ENCODE measurements at regions not wholly inside any gene's neighbourhood (a gene's known extent, or its start where the extent isn't known, plus 50 kb on each side); places are given as distances from the start of the nearest gene placed in this dataset.

- H3K9me3 ChIP-seq (ENCODE audit: control insufficient read depth, low read length): no peaks in the 10 kb centered on the region
- H3K27me3 ChIP-seq (ENCODE audit: control insufficient read depth, insufficient read depth, low read length, poor library complexity, severe bottlenecking): no peaks in the 10 kb centered on the region
- Mint-ChIP-seq H3K27me3 (ENCODE audit: insufficient read depth) (peaks cover 7% of the 10 kb centered on the region), H3K36me3 (ENCODE audit: low read depth) (no peaks in the 10 kb centered on the region), H3K9me3 (no peaks in the 10 kb centered on the region), H3K27ac (no peak overlapping the region), H3K4me3 (no peak overlapping the region), H3K4me1 (no peaks in the 10 kb centered on the region)
- H3K9ac ChIP-seq (ENCODE audit: extremely low read depth, low read length, poor library complexity, severe bottlenecking): no peak overlapping the region
- no peak for TF ChIP-seq CTCF (conservative IDR thresholded peaks at IDR 0.05)
- no peak overlapping the region for H3K4me3 ChIP-seq (ENCODE audit: low read length)
- 85 to 97% methylated on average over 5 to 6 of the region's 6 CpGs for WGBS, 2 experiments (ENCODE audit: insufficient coverage in 1 of 2, insufficient read length in 1 of 2)
- H3K36me3 ChIP-seq (ENCODE audit: control insufficient read depth, insufficient read depth, low read length): no peaks in the 10 kb centered on the region
- H3K27ac ChIP-seq (ENCODE audit: low read depth, low read length): no peak overlapping the region
- DNase-seq: no peak
- H3K4me1 ChIP-seq (ENCODE audit: control insufficient read depth, insufficient read depth, low read length): no peaks in the 10 kb centered on the region
Observed at GRCh38 chr3:13209634-13209997, 136.4 kb upstream of the IQSEC1 start.

- TF ChIP-seq CTCF (conservative IDR thresholded peaks at IDR 0.05): no peak
Observed at GRCh38 chr3:13208706-13209633, 135.7 kb upstream of the IQSEC1 start.

GRCh38 chr3:13207975-13208705 is 134.9 kb upstream of the IQSEC1 start:
- no peaks in the 10 kb centered on the region for H3K36me3 ChIP-seq (ENCODE audit: control insufficient read depth, insufficient read depth, low read length)
- H3K27me3 Mint-ChIP-seq (ENCODE audit: insufficient read depth): peaks cover 7% of the 10 kb centered on the region

More at GRCh38 chr3:13208706-13209633, 135.7 kb upstream of the IQSEC1 start:
- Mint-ChIP-seq H3K27me3 (ENCODE audit: insufficient read depth) (peaks cover 7% of the 10 kb centered on the region), H3K27ac (no peak overlapping the region), H3K4me3 (no peak overlapping the region), H3K9me3 (no peaks in the 10 kb centered on the region), H3K4me1 (no peaks in the 10 kb centered on the region), H3K36me3 (ENCODE audit: low read depth) (no peaks in the 10 kb centered on the region)
- no peaks in the 10 kb centered on the region for H3K27me3 ChIP-seq (ENCODE audit: control insufficient read depth, insufficient read depth, low read length, poor library complexity, severe bottlenecking)
- H3K36me3 ChIP-seq (ENCODE audit: control insufficient read depth, insufficient read depth, low read length): no peaks in the 10 kb centered on the region
- DNase-seq: no peak
- H3K27ac ChIP-seq (ENCODE audit: low read depth, low read length): no peak overlapping the region
- H3K9ac ChIP-seq (ENCODE audit: extremely low read depth, low read length, poor library complexity, severe bottlenecking): no peak overlapping the region
- 86 to 89% methylated on average over 8 to 17 of the region's 17 CpGs for WGBS, 2 experiments (ENCODE audit: insufficient coverage in 1 of 2, insufficient read length in 1 of 2)
- H3K4me1 ChIP-seq (ENCODE audit: control insufficient read depth, insufficient read depth, low read length): no peaks in the 10 kb centered on the region
- no peaks in the 10 kb centered on the region for H3K9me3 ChIP-seq (ENCODE audit: control insufficient read depth, low read length)
- H3K4me3 ChIP-seq (ENCODE audit: low read length): no peak overlapping the region

More at GRCh38 chr3:13207975-13208705, 134.9 kb upstream of the IQSEC1 start:
- Mint-ChIP-seq H3K9me3 (no peaks in the 10 kb centered on the region), H3K36me3 (ENCODE audit: low read depth) (no peaks in the 10 kb centered on the region), H3K4me1 (no peaks in the 10 kb centered on the region), H3K4me3 (no peak overlapping the region), H3K27ac (no peak overlapping the region)
- Histone ChIP-seq H3K27ac (ENCODE audit: low read depth, low read length) (no peak overlapping the region), H3K4me1 (ENCODE audit: control insufficient read depth, insufficient read depth, low read length) (no peaks in the 10 kb centered on the region), H3K9me3 (ENCODE audit: control insufficient read depth, low read length) (no peaks in the 10 kb centered on the region), H3K4me3 (ENCODE audit: low read length) (no peak overlapping the region), H3K27me3 (ENCODE audit: control insufficient read depth, insufficient read depth, low read length, poor library complexity, severe bottlenecking) (no peaks in the 10 kb centered on the region), H3K9ac (ENCODE audit: extremely low read depth, low read length, poor library complexity, severe bottlenecking) (no peak overlapping the region)
- no peak for DNase-seq
- 87 to 90% methylated on average over 8 to 11 of the region's 11 CpGs for WGBS, 2 experiments (ENCODE audit: insufficient coverage in 1 of 2, insufficient read length in 1 of 2)
- no peak for TF ChIP-seq CTCF (conservative IDR thresholded peaks at IDR 0.05)

Data from endodermal cell (in vitro differentiated cells).